Stimulated activated CD8-positive, alpha-beta memory T cell treated with anti-CD3 and anti-CD28 coated beads, Interleukin-15, amount 100 ng/mL, for 1 hour (primary cell): ENCODE measurements at regions not wholly inside any gene's neighbourhood (a gene's known extent, or its start where the extent isn't known, plus 50 kb on each side); places are given as distances from the start of the nearest gene placed in this dataset.

Experiments
- DNase-seq: peaks from one replicate; pipeline ENCODE4 v3.0.0-alpha.2; 2020; ENCODE audit warnings: low read depth

DNA sequence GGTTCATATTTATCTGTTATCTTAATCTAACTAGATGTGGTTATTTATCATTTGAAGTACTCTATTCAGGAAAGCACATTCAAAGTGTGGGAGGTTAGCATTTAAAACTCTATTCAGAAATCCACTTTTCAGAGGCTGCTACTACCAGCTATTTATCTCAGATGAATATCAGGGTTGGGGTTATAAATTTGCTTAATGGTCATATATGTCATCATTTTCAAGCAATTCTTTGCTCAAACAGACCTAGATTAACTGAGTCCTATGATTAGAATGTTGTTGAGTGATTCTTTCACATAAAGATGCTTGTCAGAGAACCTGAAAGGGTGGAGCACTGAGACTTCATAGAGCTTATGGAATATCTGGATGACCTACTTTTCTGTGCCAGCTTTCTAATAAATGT lies 436.9 kb upstream of the TGFBR2 start:
- DNase-seq, result no peak

GRCh38 chr3:30170681-30171438 lies 435.5 kb upstream of the TGFBR2 start:
- no peak for DNase-seq

DNA sequence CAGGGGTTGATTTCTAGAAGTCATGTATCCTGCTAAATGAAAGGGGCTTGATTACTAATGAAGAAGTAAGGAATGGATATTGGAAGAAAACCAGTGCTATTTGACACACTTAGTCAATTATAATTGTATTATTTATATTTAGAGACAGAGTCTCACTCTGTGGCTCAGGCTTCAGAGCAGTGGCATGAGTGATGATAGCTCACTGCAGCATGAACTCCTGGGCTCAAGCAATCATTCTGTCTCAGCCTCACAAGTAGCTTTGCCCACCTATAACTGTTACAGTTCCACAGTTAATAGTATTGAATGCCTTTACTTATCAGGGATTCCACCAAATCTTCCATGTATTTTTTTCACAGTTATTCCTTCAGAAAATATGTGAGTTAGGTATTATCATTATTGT lies 432.0 kb upstream of the TGFBR2 start:
- DNase-seq, result no peak

DNA sequence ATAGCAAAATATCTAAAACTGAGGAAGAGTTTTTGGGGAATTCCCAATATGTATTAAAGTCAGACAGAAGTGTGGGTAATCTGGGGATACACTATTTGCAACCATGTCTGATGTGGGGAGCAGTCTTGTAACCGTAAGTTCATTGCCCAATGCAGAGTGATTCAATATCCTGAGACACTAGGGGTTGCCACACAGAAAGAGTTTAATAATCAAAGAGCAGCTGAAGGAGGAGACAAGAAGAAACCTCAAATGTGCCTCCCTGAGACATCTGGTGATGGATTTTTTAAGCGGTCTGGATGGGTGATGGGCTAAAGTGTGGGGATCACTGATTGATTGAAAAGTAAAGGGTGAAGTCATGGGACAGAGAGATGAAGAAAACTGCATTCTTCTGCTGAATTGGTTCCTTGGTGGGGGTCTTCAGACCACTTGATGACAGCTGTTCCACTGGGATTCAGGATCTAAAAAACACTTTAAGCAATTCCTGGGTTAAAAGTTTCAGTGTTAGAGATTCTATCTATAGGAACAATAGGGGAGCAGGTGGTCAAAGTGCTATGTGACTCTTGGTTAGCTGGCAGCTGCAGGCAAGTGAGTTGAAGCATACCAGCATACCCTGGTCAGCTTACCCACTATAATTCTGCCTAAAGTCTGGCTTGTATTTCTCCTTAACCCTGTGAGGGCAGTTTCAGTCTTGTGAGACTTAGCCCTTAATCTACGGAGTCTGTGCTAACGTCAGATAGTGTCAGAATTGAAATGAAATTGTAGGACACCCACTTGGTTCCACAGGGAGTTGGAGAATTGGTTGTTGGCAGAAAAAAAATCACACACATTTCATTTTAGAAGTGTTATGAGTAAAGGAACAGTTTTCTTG lies 425.9 kb upstream of the TGFBR2 start:
- DNase-seq, result no peak

GRCh38 chr3:30181178-30181465 lies 425.3 kb upstream of the TGFBR2 start:
- no peak for DNase-seq

- no peak for DNase-seq
Measured at GRCh38 chr3:30181581-30181980, 424.8 kb upstream of the TGFBR2 start.

- DNase-seq, result no peak
Measured at GRCh38 chr3:30183421-30183820, 423.0 kb upstream of the TGFBR2 start.

- no peak for DNase-seq
Measured at GRCh38 chr3:30184091-30184810, 422.1 kb upstream of the TGFBR2 start.

DNA sequence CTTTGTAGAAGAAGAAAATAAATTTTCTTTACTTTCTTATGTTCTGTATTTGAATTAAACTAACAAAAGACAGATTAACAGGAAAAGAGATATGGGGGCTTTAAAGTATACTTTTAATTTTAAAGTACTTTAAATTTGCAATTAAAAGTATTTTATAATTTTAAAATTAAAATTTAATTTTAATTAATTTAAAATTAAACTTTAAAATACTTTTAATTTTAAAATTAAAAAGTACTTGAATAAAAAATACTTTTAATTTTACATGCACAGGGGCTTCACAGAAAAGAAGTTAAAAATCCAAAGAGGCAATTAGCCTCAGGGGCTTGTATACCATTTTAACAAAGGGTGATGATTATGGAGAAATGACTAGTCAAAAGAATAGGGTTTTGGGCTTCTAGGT lies 420.5 kb upstream of the TGFBR2 start:
- no peak for DNase-seq

GRCh38 chr3:30186741-30187219 lies 419.6 kb upstream of the TGFBR2 start:
- DNase-seq, result no peak

DNA sequence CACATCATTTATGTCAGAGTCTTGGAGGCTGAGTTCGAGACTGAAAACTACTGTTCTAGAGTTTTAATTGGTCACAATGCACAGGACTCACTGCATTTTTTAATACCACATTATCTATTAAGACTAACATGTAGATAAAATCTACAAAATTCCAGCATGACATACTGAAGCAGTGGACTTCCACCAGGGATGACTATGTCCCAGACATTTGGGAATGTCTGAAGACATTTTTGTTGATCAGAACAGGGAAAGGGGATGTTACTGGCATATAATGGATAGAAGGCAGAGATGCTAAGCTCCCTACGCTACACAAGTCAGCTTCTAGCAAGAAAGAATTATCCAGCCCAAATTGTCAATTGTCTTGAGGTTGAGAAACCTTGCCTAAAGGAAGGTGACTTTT lies 419.0 kb upstream of the TGFBR2 start:
- DNase-seq, result no peak

GRCh38 chr3:30188713-30189112 lies 417.7 kb upstream of the TGFBR2 start:
- no peak for DNase-seq

GRCh38 chr3:30189900-30190299 lies 416.5 kb upstream of the TGFBR2 start:
- DNase-seq, result no peak

- no peak for DNase-seq
Measured at GRCh38 chr3:30193625-30194044, 412.8 kb upstream of the TGFBR2 start.

GRCh38 chr3:30195352-30195751 lies 411.0 kb upstream of the TGFBR2 start:
- DNase-seq, result no peak

DNA sequence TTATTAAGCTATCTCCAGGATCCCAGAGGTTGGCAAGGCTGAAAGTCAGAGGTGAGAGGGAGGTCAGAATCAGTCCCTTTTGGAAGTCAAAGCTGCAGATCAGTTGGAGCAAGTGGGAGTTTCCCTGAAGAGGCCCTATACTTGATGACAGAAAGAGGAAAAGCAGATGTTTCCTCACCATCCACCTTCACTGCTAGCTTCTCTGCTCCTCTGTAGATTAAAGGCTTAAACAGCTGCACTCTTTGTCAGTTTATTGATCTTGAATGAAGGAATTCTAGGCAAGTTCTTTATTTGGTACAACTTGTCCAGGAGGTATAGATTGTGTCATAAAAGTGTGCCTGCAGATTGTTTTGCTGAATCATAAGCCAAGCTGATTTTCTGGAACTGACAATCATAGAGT lies 408.2 kb upstream of the TGFBR2 start:
- DNase-seq, result no peak

DNA sequence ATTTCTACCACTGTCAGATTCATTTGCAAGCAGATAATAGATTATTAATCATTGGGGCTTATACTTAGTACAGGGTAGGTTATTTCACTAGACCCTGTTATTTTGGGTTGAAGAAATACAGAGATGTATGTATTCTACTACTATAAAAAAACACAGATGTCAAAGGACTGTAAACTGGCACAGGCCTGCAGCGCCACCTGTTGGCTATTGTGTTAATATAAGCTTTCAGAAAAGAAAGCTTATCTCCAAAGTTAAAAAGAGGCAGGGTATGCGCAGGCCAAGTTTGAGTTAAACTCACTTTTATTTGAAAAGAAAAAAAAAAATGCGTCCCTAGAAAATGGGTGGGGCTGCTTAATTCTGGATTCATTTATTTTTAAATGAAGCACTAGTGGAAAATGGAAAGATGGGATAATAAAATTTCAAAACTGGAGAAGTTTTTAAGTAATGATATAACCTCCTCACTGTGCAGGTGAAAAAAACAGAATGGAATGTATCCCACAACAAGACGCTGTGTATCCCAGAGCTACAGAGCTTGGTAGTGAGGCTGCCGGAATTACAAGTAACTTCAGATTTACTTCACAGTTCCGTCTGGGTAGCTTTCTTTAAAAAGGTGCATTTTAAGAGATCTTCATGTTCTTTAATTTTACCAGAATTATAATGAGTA lies 407.2 kb upstream of the TGFBR2 start:
- peak; percentile 58 for DNase-seq

- DNase-seq, result no peak
Measured at GRCh38 chr3:30199855-30200254, 406.5 kb upstream of the TGFBR2 start.

DNA sequence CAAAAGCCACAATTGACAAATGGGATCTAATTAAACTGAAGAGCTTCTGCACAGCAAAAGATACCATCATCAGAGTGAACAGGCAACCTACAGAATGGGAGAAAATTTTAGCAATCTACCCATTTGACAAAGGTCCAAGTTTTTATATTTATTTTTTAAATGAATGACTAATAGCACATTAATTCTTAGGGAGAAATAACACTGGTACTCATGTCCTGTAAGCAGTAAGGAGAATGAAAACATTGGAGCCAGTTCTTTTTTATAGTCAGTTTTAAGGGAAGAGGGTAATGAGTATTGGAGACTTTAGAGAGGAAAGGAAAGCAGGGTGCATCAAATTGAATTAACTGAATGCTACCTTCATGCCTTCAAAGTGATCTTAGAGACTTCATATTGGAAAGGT lies 404.7 kb upstream of the TGFBR2 start:
- DNase-seq, result no peak

DNA sequence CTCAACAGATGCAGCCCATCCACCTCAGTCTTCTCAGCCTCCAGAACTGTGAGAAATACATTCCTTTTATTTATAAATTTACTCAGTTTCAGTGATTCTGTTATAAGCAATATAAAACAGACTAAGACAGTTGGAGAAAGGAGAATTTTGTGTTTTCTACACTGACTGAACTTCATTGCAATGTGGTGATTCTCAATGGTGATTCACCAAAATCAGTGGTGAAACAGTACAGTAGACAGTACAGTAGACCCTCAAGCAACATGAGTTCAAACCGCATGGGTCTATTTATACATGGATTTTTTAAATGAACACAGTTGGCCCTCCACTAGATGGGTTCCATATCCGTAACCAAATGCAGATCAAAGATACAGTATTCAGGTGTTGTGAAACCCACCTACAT lies 403.1 kb upstream of the TGFBR2 start:
- no peak for DNase-seq

GRCh38 chr3:30204126-30204525 lies 402.3 kb upstream of the TGFBR2 start:
- no peak for DNase-seq

DNA sequence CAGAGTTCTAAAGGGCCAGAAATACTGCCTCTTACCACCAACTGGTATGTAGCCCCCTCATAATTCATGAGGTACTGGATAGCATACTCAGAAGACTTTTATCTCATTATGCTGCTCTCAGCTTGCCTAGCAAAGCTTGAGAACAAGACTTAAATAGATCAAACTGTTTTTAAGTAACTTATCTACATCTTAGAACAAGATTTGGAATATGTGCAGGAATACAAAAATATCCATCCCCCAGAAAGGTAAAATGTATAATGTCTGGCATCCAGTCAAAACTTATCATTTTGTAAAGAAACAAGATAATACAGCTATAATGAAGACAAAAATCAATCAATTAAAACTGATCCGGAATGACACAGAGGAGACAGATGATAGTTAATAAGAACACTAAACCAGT lies 400.4 kb upstream of the TGFBR2 start:
- DNase-seq, result no peak
